ENCODE measurements at regions not wholly inside any gene's neighbourhood (a gene's known extent, or its start where the extent isn't known, plus 50 kb on each side); places are given as distances from the start of the nearest gene placed in this dataset.

DNA sequence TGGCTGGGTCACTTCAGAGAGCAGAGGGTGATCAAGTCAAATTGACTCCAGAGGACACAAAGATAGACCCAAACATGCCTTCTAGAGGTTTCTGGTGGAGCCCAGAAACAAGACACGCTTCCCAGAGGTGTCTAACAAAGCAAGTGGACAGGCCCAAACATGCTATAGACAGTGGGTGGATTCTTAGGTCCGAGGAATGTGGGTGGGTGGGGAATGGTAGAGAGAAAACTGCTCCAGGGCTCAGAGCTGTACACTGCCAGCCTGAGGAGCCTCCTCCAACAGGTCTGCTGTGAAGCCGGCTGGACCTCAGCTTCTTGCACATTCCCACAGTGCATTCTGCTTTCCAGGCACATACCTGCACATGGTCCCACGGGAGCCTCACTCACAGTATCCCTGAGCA is 116.8 kb upstream of the NECTIN1 start:
- TF ChIP-seq POLR2AphosphoS5 (IDR thresholded peaks at IDR 0.05; ENCODE audit: low read depth, low read length) = no peak
- TF ChIP-seq POLR2A (IDR thresholded peaks at IDR 0.05; ENCODE audit: low read depth, low read length) = no peak
- no peak for TF ChIP-seq TAF1 (IDR thresholded peaks at IDR 0.05; ENCODE audit: borderline replicate concordance, low read depth, low read length)
